Hepatocyte (in vitro differentiated cells): ENCODE measurements at regions not wholly inside any gene's neighbourhood (a gene's known extent, or its start where the extent isn't known, plus 50 kb on each side); places are given as distances from the start of the nearest gene placed in this dataset.
"Not testable (repeated sequence)": the region's sequence is repeated elsewhere in the genome, so short reads cannot be mapped to it uniquely, and the experiment has no call there.

Source experiments
- DNase-seq: peaks from one replicate; pipeline ENCODE4 v3.0.0-alpha.2; 2016; ENCODE audit warnings: low spot score
- H2AFZ ChIP-seq: fragments of 200-600 bp; sonication (generic); 2 replicates; pipeline ENCODE4 v1.6.0; 2016; ENCODE audit warnings: antibody characterized with exemption, mild to moderate bottlenecking
- H3K27ac ChIP-seq: fragments of 200-600 bp; sonication (generic); 2 replicates; pipeline ENCODE4 v1.5.1; 2016; ENCODE audit warnings: mild to moderate bottlenecking
- H3K27me3 ChIP-seq: fragments of 200-600 bp; sonication (generic); 2 replicates; pipeline ENCODE4 v1.6.1; 2016
- H3K36me3 ChIP-seq: fragments of 200-600 bp; sonication (generic); replicated peaks from 2 replicates; pipeline ENCODE4 v1.5.1; 2016; ENCODE audit warnings: low read depth; ENCODE audit not compliant: insufficient read depth
- H3K4me1 ChIP-seq: fragments of 200-600 bp; sonication (generic); 2 replicates; pipeline ENCODE4 v1.5.1; 2016; ENCODE audit warnings: mild to moderate bottlenecking, moderate library complexity; ENCODE audit not compliant: insufficient read depth
- H3K4me2 ChIP-seq: fragments of 200-600 bp; sonication (generic); 2 replicates; pipeline ENCODE4 v1.6.0; 2016
- H3K4me3 ChIP-seq: fragments of 200-600 bp; sonication (generic); 2 replicates; pipeline ENCODE4 v1.5.1; 2016; ENCODE audit warnings: mild to moderate bottlenecking
- H3K79me2 ChIP-seq: fragments of 200-600 bp; sonication (generic); 2 replicates; pipeline ENCODE4 v1.6.0; 2017; ENCODE audit warnings: mild to moderate bottlenecking
- H3K9me2 ChIP-seq: fragments of 200-600 bp; sonication (generic); replicated peaks from 2 replicates; pipeline ENCODE4 v1.6.0; 2017; ENCODE audit warnings: mild to moderate bottlenecking; ENCODE audit not compliant: insufficient read depth
- H3K9me3 ChIP-seq: fragments of 200-600 bp; sonication (generic); 2 replicates; pipeline ENCODE4 v1.5.1; 2016; ENCODE audit warnings: low read depth, mild to moderate bottlenecking
- H4K20me1 ChIP-seq: fragments of 200-600 bp; sonication (generic); 2 replicates; pipeline ENCODE4 v1.6.0; 2016; ENCODE audit warnings: mild to moderate bottlenecking; ENCODE audit not compliant: insufficient read depth, poor library complexity, severe bottlenecking
- EZH2 ChIP-seq: fragments of 200-600 bp; sonication (generic); IDR thresholded peaks from 2 replicates; pipeline ENCODE4 v1.6.1; 2016; ENCODE audit warnings: antibody characterized with exemption, mild to moderate bottlenecking, borderline replicate concordance
- EZH2phosphoT487 ChIP-seq: fragments of 200-600 bp; sonication (generic); IDR thresholded peaks from one replicate; pipeline ENCODE4 v1.6.1; 2018; ENCODE audit warnings: antibody characterized with exemption, mild to moderate bottlenecking, low read depth, moderate library complexity; ENCODE audit not compliant: unreplicated experiment, severe bottlenecking
- WGBS: methylation state at CpG from one replicate; pipeline ENCODE4 v1.1.6; 2016; ENCODE audit warnings: low lambda C conversion rate; ENCODE audit errors: missing lambda C conversion rate; 5-methylcytosine and 5-hydroxymethylcytosine counted together
- TF ChIP-seq, protein P1 (sequence below): fragments of 200-600 bp; sonication (generic); IDR thresholded peaks from 2 replicates; pipeline ENCODE4 v1.5.1; 2016; ENCODE audit warnings: antibody characterized with exemption, mild to moderate bottlenecking; ENCODE audit not compliant: poor library complexity

DNA sequence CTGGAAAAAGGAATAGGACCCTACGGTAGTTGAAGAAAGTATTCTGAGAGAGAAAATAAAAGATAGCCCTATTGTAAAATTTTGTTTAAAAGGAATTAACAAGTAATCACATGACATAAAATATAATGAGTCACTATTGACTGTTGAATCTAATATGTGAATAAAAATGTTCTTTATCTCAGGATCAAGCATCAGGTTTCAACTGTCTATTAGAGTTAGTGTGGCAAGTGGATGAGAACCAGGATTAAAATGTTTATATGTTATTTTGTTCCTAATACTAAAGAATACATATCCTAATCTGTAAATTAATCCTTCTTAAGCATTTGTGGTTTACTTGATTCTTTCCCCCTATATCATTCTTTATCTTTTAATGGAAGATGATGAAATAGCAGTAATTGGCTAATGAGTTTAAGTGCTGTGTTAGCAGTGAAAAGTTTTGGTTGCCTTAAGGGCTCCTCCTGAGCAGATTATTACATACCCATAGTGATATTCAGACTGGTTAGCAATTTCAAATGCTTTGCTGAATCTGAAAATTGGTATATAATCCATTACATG, 101.8 kb upstream of the BCHE start:
- Histone ChIP-seq H3K79me2 (no peaks in the 10 kb centered on the region), H4K20me1 (no peaks in the 10 kb centered on the region), H3K36me3 (no peaks in the 10 kb centered on the region), H2AFZ (no peak overlapping the region), H3K9me3 (no peaks in the 10 kb centered on the region), H3K27me3 (no peaks in the 10 kb centered on the region), H3K4me3 (no peak overlapping the region), H3K4me2 (no peak overlapping the region), H3K9me2 (no peaks in the 10 kb centered on the region), H3K27ac (no peak overlapping the region), H3K4me1 (no peaks in the 10 kb centered on the region)
- TF ChIP-seq EZH2phosphoT487, result no peak
- TF ChIP-seq EZH2, result no peak
- TF ChIP-seq, protein P1, sequence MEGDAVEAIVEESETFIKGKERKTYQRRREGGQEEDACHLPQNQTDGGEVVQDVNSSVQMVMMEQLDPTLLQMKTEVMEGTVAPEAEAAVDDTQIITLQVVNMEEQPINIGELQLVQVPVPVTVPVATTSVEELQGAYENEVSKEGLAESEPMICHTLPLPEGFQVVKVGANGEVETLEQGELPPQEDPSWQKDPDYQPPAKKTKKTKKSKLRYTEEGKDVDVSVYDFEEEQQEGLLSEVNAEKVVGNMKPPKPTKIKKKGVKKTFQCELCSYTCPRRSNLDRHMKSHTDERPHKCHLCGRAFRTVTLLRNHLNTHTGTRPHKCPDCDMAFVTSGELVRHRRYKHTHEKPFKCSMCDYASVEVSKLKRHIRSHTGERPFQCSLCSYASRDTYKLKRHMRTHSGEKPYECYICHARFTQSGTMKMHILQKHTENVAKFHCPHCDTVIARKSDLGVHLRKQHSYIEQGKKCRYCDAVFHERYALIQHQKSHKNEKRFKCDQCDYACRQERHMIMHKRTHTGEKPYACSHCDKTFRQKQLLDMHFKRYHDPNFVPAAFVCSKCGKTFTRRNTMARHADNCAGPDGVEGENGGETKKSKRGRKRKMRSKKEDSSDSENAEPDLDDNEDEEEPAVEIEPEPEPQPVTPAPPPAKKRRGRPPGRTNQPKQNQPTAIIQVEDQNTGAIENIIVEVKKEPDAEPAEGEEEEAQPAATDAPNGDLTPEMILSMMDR, result no peak
- DNase-seq, result no peak
- WGBS, result 90% methylated on average over 1 of the region's 1 CpG

DNA sequence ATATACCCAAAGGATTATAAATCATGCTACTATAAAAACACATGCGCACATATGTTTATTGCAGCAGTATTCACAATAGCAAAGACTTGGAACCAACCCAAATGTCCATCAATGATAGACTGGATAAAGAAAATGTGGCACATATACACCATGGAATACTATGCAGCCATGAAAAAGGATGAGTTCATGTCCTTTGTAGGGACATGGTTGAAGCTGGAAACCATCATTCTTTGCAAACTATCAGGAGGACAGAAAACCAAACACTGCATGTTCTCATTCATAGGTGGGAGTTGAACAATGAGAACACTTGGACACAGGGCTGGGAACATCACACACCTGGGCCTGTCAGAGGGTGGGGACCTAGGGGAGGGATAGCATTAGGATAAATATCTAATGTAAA, 98.9 kb upstream of the BCHE start:
- H3K79me2 ChIP-seq, H3K9me3 ChIP-seq, DNase-seq, H3K27me3 ChIP-seq, H3K36me3 ChIP-seq, H3K4me2 ChIP-seq, H3K9me2 ChIP-seq, H3K27ac ChIP-seq, H2AFZ ChIP-seq, H3K4me1 ChIP-seq, H4K20me1 ChIP-seq, H3K4me3 ChIP-seq: not testable (repeated sequence)
- whole genome bisulfite sequencing, result 93% methylated on average over 1 of the region's 1 CpG

DNA sequence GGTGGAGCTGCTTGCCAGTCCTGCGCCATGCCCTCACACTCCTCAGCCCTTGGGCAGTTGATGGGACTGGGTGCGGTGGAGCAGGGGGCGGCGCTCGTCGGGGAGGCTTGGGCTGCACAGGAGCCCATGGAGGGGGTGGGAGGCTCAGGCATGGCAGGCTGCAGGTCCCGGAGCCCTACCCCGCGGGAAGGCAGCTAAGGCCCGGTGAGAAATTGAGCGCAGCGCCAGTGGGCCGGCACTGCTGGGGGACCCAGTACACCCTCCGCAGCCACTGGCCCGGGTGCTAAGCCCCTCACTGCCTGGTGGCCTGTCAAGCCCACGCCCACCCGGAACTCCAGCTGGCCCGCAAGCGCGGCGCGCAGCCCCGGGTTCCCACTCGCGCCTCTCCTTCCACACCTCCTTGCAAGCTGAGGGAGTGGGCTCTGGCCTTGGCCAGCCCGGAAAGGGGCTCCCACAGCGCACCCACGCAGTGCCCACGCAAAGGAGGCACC, 87.1 kb upstream of the BCHE start:
- H3K27ac ChIP-seq, H3K36me3 ChIP-seq, H3K79me2 ChIP-seq, H3K9me3 ChIP-seq, H4K20me1 ChIP-seq, H3K4me3 ChIP-seq, H3K4me1 ChIP-seq, DNase-seq, H2AFZ ChIP-seq, H3K9me2 ChIP-seq, H3K4me2 ChIP-seq, H3K27me3 ChIP-seq: not testable (repeated sequence)
- 92% methylated on average over 23 of the region's 29 CpGs for WGBS

DNA sequence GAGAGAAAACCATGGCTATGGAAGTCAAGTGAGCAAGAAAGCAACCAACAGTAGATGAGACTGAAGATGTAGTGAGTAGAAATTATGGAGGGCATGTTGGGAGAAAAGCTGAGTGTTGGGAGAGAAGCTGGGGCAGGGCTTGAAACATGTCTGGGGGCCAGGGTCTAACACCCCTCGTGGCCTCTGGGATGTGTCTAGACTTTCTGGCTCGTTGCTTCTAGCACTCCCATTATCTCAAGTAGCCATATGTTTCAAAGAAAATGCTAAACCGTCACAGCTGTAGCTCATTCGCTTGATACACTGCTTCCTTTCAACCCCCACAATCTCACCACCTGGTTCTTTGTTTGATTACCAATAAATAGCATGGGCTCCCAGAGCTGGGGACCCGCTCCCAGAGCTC, 83.8 kb upstream of the BCHE start:
- 64% methylated on average over 5 of the region's 5 CpGs for WGBS
- Histone ChIP-seq H4K20me1 (no peaks in the 10 kb centered on the region), H3K36me3 (no peaks in the 10 kb centered on the region), H3K4me2 (no peak overlapping the region), H3K9me3 (no peaks in the 10 kb centered on the region), H3K9me2 (no peaks in the 10 kb centered on the region), H3K27me3 (no peaks in the 10 kb centered on the region), H3K27ac (no peak overlapping the region), H3K4me1 (no peaks in the 10 kb centered on the region), H2AFZ (no peak overlapping the region), H3K4me3 (no peak overlapping the region), H3K79me2 (no peaks in the 10 kb centered on the region)
- TF ChIP-seq EZH2, result no peak
- TF ChIP-seq EZH2phosphoT487, result no peak
- TF ChIP-seq, protein P1, result no peak
- no peak for DNase-seq
